RWPE1 (cell line): ENCODE measurements at regions not wholly inside any gene's neighbourhood (a gene's known extent, or its start where the extent isn't known, plus 50 kb on each side); places are given as distances from the start of the nearest gene placed in this dataset.

Experiments
- CTCF ChIA-PET: fragments of 350-600 bp; sonication (Branson Sonifier 250); formaldehyde crosslinking; extraction: SDS; loops from one replicate; lab custom pipeline; 2021; lab: Yijun Ruan, JAX
- POLR2A ChIA-PET: fragments of 400-600 bp; formaldehyde crosslinking; extraction: SDS; loops from one replicate; lab custom pipeline; 2020; ENCODE audit warnings: antibody characterized with exemption; ENCODE audit not compliant: low non-redundant PET; lab: Yijun Ruan, JAX
- DNase-seq: peaks from one replicate; pipeline ENCODE4 v3.0.0; 2012; ENCODE audit warnings: low spot score
- H3K27ac ChIP-seq: fragments of 450-650 bp; 2 replicates; pipeline ENCODE4 v1.5.1; 2017
- TF ChIP-seq, protein P1 (sequence below): fragments of 450-650 bp; conservative IDR thresholded peaks from 2 replicates; pipeline ENCODE4 v1.5.1; 2017; ENCODE audit warnings: low read depth, mild to moderate bottlenecking

GRCh38 chr22:48226026-48227013, 1463.9 kb downstream of the TBC1D22A start:
- TF ChIP-seq, protein P1, sequence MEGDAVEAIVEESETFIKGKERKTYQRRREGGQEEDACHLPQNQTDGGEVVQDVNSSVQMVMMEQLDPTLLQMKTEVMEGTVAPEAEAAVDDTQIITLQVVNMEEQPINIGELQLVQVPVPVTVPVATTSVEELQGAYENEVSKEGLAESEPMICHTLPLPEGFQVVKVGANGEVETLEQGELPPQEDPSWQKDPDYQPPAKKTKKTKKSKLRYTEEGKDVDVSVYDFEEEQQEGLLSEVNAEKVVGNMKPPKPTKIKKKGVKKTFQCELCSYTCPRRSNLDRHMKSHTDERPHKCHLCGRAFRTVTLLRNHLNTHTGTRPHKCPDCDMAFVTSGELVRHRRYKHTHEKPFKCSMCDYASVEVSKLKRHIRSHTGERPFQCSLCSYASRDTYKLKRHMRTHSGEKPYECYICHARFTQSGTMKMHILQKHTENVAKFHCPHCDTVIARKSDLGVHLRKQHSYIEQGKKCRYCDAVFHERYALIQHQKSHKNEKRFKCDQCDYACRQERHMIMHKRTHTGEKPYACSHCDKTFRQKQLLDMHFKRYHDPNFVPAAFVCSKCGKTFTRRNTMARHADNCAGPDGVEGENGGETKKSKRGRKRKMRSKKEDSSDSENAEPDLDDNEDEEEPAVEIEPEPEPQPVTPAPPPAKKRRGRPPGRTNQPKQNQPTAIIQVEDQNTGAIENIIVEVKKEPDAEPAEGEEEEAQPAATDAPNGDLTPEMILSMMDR: no peak
- ChIA-PET CTCF (no interaction called here), POLR2A (no interaction called here)
- no peak overlapping the region for H3K27ac ChIP-seq
- no peak for DNase-seq

DNA sequence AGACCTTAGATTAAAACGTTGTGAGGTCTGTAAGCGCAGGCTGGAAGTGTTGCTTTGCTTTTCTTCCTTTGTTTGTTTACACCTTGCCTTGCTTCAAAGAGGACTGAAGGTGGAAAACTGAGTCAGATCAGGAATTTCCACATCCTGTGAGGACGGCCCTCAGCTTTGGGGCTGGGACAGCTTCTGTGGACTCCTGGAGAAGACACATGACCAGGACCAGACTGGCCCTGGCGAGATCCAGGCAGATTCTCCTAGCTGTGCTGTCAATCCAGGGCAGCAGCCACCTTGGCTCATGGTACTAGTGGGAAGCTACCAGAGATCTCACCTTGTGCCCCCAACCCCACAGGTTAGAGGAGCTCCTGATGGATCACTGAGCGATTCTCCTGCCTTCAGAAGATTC, 1461.9 kb downstream of the TBC1D22A start:
- TF ChIP-seq, protein P1: no peak
- POLR2A ChIA-PET: no interaction called here
- DNase-seq: no peak
- no peak overlapping the region for H3K27ac ChIP-seq
- CTCF ChIA-PET: no interaction called here

GRCh38 chr22:48223488-48224190, 1461.2 kb downstream of the TBC1D22A start:
- ChIA-PET CTCF (no interaction called here), POLR2A (no interaction called here)
- DNase-seq: no peak
- H3K27ac ChIP-seq: no peak overlapping the region
- TF ChIP-seq, protein P1: no peak

DNA sequence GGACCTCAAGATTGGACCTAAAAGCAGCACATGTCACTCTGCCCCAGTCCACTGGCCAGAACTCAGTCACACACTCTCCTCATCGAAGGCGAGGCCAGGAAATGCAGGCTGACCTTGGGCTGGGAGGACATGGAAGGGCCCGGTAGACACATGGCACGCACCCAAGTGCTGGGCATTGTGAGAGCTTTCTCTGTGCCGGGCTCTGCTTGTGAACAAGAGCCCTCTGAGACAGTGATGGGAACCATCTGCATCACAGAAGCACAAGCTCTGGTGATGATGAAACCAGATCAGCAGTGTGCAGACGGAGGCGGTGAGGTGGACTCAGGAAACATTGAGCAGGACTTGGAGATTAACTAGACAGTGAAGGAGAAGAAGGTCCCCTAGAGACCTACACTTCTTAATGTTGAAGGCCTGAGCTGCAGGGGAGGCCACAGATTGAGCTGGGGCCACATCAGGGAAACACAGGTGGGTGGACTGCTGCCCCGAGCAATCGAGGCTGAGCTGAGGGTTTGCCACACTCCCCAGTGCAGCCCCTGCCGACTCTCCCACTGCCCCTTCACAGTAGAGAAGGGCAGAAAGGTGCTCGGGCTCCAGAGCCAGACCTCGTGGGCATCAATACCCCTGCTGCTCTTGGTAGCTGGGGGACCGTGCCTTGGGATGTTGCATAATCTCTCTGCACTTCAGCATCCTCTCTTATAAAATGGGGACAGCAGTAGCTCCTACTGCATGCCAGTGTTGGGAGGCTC, 1460.5 kb downstream of the TBC1D22A start:
- H3K27ac ChIP-seq: no peak overlapping the region
- POLR2A ChIA-PET: no interaction called here
- CTCF ChIA-PET: no interaction called here
- no peak for DNase-seq
- TF ChIP-seq, protein P1: no peak

DNA sequence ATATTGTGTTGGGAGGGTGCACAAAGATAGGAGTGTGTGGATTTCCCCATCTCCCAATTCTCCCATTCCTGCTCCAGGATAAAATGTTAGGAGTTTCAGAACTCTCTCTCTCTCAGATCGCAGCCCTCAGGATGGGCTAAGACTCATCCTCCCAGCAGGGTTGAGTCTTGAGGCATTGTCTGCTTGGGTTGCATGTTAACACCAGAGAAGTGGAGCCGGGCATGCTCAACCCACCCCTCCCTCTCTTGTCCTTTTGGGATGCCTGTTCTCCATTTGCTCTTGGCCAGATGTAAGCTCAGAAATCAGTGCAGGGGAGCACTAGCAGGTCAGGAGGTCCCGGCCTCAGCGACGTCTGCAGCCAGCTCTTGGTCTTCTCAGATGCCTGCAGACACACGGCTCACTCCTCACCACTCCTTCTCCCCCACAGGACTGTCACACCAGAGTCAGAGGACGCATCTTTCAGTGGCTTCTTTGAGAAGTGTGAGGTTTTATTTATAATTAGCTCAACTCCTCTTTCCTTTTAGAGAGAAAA, 1456.5 kb downstream of the TBC1D22A start:
- CTCF ChIA-PET: interaction anchor here (0.6 kb wide), 1 partner anchor 318 kb away, joined by 3 read pairs; no protein-coding TSS in a partner anchor
- TF ChIP-seq, protein P1: no peak
- POLR2A ChIA-PET: no interaction called here
- no peak overlapping the region for H3K27ac ChIP-seq
- DNase-seq: no peak

DNA sequence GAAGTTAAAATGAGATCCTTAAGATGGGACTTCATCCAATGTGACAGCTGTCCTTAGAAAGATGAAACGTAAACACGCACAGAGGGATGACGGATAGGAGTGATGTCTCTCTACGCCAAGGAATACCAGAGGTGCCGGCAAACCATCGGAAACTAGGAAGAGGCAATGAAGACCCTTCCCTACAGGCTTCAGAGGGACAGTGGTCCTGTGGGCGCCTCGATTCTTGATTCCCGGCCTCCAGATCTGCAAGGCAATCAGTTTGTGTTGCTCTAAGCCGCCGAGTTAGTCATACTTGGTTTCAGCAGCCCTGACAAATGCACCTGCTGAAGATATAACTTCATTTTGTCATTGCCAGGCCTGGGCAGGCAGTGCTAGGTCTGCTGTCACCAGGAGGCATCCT, 1455.1 kb downstream of the TBC1D22A start:
- POLR2A ChIA-PET: no interaction called here
- H3K27ac ChIP-seq: no peak overlapping the region
- no peak for DNase-seq
- CTCF ChIA-PET: no interaction called here
- TF ChIP-seq, protein P1: no peak
